HEK293T (cell line): ENCODE measurements at regions not wholly inside any gene's neighbourhood (a gene's known extent, or its start where the extent isn't known, plus 50 kb on each side); places are given as distances from the start of the nearest gene placed in this dataset.

ENCODE experiments used
- CTBP1 ChIP-seq: fragments of 450-650 bp; IDR thresholded peaks from 2 replicates; pipeline ENCODE4 v1.6.1; 2016; ENCODE audit warnings: borderline replicate concordance
- ELF4 ChIP-seq: fragments of 450-650 bp; IDR thresholded peaks from 2 replicates; pipeline ENCODE4 v1.6.1; 2017; ENCODE audit warnings: antibody characterized with exemption
- FOXA1 ChIP-seq: fragments of 450-650 bp; IDR thresholded peaks from 2 replicates; pipeline ENCODE4 v1.6.1; 2016; ENCODE audit warnings: mild to moderate bottlenecking
- FOXK2 ChIP-seq: fragments of 450-650 bp; IDR thresholded peaks from 2 replicates; pipeline ENCODE4 v1.6.1; 2016; ENCODE audit warnings: mild to moderate bottlenecking
- FOXM1 ChIP-seq: fragments of 450-650 bp; IDR thresholded peaks from 2 replicates; pipeline ENCODE4 v1.6.1; 2017; ENCODE audit warnings: mild to moderate bottlenecking, borderline replicate concordance
- HDGF ChIP-seq: fragments of 450-650 bp; IDR thresholded peaks from 2 replicates; pipeline ENCODE4 v1.6.1; 2017; ENCODE audit warnings: antibody characterized with exemption, borderline replicate concordance
- LEF1 ChIP-seq: fragments of 450-650 bp; IDR thresholded peaks from 2 replicates; pipeline ENCODE4 v1.6.1; 2017; ENCODE audit warnings: mild to moderate bottlenecking, borderline replicate concordance
- NFRKB ChIP-seq: fragments of 450-650 bp; IDR thresholded peaks from 2 replicates; pipeline ENCODE4 v1.6.1; 2016; ENCODE audit warnings: mild to moderate bottlenecking, moderate library complexity
- PKNOX1 ChIP-seq: fragments of 450-650 bp; IDR thresholded peaks from 2 replicates; pipeline ENCODE4 v1.6.1; 2016
- SP1 ChIP-seq: fragments of 450-650 bp; IDR thresholded peaks from 2 replicates; pipeline ENCODE4 v1.6.1; 2017
- SUZ12 ChIP-seq: fragments of 450-650 bp; IDR thresholded peaks from 2 replicates; pipeline ENCODE4 v1.6.1; 2016; ENCODE audit warnings: mild to moderate bottlenecking
- TARDBP ChIP-seq: fragments of 450-650 bp; IDR thresholded peaks from 2 replicates; pipeline ENCODE4 v1.6.1; 2016
- ZNF384 ChIP-seq: fragments of 450-650 bp; IDR thresholded peaks from 2 replicates; pipeline ENCODE4 v1.6.1; 2016

- TF ChIP-seq PKNOX1 (no peak), CTBP1 (no peak), NFRKB (no peak), ELF4 (no peak), FOXM1 (no peak), SP1 (no peak), TARDBP (no peak), HDGF (no peak), ZNF384 (no peak), SUZ12 (no peak), LEF1 (no peak), FOXA1 (no peak), FOXK2 (no peak)
Measured at GRCh38 chr5:28975508-28975907, 1937.1 kb upstream of the CDH9 start.
